HG03378 (cell line): ENCODE measurements at regions not wholly inside any gene's neighbourhood (a gene's known extent, or its start where the extent isn't known, plus 50 kb on each side); places are given as distances from the start of the nearest gene placed in this dataset.
A peak's percentile ranks its signal among the peaks of the same experiment; 100 is the strongest.

Experiments
- ATAC-seq: cut with Tn5 transposase; IDR thresholded peaks from one replicate; pipeline ENCODE4 v1.9.1; 2021; ENCODE audit warnings: mild to moderate bottlenecking, moderate library complexity; ENCODE audit not compliant: unreplicated experiment

DNA sequence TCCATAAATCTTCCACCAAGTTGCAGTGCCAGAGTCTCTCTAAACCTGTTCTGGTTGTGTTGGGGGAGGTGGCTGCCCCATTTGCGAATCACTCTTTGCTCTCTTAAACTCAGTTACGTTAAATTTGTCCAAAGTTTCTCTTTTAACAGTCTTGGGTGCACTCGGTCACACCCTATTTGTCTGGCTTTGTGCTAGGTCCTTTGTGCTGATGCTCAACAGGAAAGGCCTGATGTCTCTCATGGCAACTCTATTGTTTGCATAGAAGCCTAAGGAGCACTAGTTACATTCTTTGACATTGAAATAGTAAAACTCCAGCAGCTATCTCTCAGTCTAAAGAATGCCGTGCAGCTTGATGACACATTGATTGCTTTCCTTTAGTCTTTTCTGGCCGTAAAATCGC lies 105.1 kb downstream of the TRMT11 start:
- no peak for ATAC-seq

DNA sequence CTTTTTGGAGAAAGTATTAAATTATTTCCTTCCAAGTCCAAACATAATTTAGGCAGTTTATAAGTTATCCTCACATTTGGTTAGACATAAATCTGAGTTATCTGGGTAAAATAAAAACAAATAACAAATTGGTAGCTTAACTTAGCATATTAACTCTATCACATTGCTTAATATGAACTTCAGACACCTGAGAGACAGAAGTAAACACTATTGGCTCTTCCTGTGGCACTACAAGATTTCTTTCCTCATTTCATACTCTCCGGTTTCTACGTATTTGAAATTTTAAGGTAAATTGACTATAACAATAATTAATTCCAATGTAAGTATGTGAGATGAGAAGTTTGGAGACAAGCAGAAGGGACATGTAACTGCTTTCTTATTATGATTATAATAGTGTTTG lies 106.8 kb downstream of the TRMT11 start:
- no peak for ATAC-seq

DNA sequence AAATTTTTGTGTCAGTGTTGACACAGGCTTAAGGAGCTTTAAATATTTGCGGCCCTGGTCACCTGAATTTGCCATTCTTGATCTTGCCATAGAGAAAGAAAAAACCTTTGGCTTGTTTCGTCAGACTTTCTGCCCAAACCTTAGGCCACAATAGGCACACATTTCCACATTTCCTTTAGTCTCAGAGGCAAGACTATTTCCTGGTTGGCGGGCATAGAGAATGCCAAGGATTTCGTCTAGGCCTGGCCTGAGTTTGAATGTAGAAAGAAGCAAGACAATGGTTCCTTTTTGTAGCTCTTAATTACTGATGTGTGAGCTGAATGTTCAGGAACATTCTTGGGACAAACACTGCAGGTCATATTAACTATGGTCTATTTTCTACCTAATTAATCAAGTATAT lies 108.1 kb downstream of the TRMT11 start:
- no peak for ATAC-seq

DNA sequence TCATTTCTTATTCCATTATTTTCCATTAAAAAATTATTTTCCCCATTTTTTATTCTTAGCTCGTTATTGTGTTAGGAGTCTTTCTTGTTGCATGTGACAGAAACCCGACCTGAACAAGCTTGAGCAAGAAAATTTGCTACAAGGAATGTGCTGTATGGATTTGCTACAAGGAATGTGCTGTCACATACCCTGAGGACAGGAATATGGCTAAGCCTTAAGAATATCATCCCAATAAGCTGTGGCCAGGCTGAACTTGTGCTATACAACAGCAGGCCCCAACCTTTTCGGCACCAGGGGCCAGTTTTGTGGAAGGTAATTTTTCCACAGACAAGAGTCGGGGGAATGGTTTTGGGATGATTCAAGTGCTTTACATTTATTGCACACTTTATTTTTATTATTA lies 114.0 kb downstream of the TRMT11 start:
- ATAC-seq, result no peak

DNA sequence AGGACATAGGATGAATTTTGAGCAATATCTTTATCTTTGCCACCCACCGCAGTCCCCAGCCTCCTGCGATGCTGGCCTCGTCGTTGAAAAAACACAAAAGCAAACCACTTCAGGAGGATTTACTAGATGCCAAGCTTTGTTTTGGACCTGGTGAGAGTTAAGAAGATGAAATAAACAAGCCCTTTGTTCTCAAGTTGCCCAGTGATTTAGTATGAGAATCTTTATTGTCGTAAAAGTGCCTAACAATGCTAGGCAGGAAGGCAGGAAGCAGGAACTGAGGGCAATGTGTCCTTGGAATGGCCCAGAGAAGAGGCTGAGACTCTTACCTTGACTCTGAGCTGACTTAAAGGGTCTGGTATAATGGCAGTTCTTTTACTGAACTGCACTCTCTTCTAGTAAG lies 116.0 kb downstream of the TRMT11 start:
- ATAC-seq, result no peak

DNA sequence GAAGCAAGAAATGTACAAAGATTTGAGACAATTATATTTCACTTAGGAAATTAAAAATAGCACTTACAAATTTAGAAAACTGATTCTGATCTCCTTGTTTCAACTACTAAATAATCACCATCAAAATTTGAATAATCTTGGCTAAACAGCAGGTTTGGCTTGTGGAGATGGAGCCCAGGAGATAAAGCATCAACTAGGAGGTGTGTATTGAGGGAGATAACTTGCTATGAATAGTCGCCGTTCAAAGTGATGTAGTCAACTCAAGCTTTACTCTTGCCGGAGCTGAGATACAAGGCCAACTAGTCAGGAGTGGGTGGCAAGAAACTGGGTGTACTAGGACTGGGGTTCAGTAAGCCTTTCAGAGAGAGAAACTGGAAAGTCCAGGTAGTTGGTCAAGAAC lies 117.7 kb downstream of the TRMT11 start:
- ATAC-seq, result no peak

DNA sequence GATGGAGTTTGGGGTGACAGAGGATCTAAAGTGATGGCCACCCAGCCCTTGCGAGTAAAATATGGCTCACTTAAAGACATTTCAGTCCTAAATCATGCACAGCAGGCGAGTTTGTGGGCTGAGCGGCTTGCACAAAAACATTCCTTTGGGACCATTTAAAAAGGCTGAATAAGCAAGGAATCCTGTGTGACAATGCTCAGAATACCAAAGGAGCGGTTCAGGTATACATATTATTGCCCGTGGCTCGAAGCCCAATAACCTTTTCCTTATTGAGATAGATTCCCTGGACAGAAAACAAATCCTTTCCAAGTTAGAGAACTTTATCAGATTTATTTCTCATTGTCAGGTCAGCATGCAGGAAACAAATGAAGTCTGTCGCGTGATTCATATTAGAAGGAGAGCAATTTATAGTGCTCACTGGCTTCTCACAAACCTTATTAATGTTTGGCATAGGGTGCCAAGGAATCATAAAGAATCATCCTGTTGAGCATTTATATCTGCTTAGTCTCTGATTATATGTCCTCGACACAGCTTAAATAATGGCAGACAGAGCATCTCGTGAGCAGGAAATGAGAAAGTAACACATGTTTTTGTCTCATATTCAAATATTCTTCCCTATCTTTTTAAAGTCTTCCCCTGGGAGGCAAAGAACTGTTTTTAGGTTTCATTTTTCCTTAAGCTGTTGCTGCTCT lies 121.3 kb downstream of the TRMT11 start:
- ATAC-seq, result no peak

DNA sequence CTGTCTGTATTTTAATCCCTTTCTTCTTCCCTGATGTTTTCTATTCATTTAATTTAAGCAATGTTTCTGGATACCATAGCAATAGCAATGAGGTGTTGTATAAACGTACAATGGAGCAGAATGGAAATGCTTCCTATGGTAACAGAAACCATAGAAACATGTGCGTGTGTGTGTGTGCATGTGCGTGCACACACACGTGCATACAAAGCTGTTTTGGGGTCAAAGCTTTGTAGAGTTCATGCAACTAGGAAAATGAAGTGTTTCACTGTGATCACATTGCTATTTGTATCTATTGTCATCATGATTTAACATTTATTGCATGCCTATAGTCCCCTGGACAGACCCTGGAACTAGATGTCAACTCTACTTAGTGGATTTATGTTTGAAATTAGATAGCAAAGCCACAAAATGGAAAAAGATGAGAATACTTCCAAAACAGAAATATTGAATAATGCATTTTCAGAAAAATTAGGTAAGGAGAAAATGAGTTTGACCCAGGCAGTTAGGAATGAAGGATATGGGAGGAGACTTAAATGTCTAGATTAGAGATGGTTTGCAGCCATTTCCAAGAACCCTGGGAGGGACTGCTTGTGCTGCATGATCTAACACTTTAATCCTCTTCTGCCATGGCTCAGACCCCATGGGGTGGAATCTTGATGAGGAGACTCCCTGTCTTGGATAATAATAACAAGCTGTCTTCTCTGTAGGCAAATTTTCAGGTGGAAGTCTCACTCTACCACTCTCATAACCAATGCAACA lies 124.4 kb downstream of the TRMT11 start:
- no peak for ATAC-seq

DNA sequence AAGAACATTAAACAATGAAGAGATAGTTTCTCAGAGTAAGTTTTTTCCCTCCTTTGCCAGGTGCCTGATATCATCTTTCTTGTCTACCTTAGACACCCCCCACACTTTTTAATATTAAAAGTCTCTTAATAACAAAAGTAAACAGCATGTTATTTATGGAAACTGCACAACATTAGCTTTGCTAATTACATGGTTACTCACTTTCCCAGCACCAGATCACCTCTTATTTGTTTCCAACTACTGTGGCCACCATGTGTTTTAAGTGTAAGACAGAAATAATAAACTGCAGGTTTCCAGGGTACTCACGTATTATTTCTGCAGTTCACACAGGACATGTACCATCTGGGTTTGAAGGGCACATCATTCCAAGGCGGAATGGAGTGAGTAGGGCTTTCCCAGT lies 125.0 kb downstream of the TRMT11 start:
- no peak for ATAC-seq

DNA sequence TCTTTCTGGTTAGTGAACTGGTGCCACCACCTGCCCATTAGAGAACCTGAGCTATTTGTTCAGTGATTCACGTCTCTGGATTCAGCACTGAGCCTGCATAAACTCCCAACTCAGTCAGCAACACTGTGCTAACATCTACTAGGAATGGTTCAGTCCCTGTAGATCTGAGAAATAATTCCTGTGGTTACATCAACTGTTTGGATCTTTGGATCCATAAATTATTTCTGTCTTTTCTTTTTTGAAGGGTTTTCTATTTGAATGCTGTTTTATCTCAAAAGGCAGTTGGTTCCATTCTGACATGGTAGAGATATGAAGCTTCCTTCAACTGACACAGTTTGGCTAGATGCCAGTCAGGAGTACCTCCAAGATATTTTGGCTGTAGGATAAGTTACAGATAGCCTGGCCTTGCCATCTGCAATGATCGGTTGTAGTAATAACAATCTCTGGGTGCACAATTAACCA lies 125.9 kb downstream of the TRMT11 start:
- no peak for ATAC-seq

DNA sequence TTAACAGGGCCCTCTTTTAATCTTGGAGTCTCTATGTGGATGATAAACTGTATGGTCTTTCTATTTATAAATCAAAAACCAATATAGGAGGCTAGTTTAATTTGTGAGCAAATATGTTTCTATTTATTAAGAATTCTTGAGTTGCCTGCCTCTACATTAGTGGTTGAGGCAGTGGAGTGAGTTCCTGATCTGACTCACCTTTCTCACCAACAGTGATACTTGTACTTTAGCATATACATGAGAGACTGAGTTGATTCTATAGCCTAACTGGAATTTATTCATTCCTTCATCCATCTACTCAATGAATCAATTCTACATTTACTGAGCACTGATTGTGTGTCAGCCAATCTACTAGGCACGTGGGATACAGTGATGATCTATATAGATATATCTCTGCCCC lies 126.9 kb downstream of the TRMT11 start:
- peak; percentile 54 for ATAC-seq

DNA sequence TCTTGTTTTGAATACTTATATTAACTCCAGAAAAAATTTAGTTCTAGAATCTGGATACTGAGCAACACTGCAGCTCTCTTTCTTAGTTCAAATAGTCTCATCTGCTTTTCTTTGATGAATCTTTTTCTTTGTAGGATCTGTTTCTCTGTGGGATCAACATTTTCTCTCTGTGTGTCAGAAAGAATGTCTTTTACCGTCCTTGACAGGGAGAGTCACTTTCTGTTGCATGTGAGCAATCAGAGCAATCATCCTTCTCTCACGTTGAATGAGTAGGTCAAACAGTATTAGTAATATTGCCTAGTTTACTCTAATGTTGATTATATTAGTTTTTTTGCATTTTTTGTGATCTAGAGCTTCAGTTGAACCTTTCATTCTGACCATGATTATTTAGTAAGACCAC lies 130.9 kb downstream of the TRMT11 start:
- no peak for ATAC-seq

DNA sequence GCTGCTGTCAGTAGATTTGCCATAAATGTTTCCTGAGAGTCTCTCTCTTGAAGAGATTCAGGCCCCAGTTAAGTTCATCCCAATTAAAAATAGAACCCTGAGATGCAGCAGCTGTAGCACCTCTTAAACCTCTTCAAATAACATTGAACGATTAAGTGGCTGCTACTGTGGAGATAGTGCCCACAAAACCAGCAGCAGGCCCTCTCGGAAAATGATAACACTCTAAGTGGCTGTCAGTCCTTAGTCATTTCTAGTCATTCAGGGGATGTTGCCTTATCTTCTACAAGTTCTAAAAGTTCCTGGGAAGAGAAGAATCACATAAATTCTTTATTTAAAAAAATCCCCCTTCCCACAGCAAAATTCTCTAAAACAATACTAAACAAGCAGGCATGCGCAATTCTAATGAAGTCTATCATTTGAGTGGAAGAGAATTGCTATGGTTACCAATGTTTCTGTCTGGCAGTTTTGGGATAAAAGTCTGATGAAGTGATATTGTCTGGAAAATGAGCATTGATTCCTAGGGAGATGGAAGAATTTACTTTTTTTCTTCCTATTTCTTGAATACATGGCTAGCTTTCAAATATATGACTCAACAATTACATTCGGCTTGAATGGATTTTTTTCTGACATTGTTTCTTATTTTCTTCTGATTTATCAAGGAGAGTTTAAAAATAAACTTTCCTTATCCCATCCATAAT lies 131.9 kb downstream of the TRMT11 start:
- ATAC-seq, result no peak

DNA sequence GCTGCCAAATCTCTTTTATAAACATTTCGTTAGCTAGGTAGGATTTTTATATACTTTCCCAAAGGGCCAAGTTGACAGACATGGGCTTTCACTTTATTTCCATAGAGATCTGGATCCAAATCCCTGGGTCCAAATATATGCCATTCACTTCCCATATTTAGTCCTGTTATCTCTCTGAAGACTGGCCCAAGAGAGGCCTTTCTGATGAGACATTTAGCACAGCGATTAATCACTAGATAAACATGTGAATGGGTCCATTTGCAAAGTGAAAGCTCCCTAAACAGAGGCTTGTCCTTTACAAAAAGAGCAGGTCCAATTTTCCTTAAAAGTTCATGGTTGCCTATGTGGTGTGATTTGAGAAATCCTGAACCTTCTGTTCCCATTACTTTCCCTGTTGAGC lies 132.6 kb downstream of the TRMT11 start:
- no peak for ATAC-seq

DNA sequence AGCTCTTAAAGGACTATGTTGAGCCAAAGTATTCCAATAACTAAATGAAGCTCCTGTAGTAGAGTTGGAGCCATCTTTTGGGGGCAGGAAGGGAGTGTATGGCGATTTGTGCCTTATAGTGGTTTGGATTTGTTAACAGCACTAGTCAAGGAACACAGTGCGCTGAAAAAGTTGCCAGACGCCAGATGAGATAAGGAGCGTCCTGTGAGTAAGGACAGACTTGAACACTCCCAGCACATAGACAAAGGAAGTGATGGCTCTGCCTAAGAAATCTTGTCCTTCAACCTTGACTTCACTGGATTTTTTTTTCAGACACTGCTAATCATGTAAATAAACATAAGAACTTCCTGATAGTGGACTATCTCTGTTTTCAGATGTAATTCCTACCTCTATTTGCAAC lies 136.9 kb downstream of the TRMT11 start:
- no peak for ATAC-seq

DNA sequence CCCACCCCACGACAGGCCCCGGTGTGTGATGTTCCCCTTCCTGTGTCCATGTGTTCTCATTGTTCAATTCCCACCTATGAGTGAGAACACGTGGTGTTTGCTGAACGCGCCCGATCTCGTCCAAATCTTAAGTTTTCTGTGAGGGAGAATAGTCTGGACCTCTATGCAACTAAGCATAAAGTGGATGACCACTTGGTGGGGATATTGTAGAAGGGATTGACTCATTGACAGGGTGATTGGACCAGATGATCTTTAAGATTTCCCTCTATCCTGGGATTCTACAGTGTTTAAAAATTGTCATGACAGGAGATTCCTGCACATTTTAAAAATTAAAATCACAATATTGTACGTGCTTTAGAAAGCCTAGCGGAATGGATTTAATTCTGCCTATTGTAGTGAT lies 141.3 kb downstream of the TRMT11 start:
- ATAC-seq, result no peak

DNA sequence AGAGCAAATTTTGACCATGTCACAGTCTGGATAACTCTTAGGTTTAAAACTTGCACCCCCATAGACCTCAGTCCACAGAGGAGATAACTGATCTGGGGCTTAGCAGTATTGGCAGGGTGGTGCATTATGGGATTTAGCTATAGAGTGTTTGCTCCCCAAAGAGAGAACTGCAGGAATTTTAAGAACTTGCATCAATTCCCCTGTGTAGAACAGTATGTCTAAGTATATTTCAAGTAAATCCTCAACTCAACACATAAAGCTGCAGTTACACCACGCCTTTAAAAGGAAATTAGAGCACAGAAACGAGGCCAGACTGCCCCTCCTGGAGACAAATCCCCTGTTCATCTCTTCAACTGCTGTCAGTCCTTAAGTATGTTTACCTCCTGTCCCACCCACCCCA lies 144.9 kb downstream of the TRMT11 start:
- no peak for ATAC-seq

DNA sequence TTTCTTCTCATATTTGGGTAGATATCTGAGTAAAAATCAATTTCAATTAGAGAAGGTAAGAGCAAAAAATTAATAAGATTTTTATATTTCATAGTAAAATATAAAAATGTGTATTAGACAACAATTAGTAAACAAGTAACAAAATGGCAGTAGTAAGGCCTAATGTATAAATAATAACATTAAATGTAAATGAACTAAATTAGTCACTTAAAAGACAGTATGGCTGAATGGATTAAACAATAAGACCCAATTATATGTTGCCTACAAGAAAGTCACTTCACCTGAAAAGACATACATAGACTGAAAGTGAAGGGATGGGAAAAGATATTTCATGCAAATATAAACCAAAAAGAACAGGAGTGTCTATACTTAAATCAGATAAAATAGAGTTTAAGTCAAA lies 147.6 kb downstream of the TRMT11 start:
- ATAC-seq, result no peak

DNA sequence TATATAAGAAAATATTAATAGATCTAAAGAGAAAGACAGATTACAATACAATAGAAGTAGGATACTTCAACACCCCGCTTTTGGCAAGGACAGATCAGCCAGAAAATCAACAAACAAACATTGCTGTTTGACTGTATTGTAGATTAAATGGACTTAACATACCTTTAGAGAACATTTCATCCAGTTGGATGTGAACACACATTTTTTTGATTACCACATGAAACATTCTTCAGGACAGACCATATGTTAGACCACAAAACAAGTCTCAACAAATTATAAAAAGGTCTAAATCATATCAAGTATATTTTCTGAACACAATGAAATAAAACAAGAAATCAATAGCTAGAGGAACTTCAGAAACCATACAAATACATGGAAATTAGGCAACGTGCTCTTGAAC lies 148.2 kb downstream of the TRMT11 start:
- no peak for ATAC-seq

DNA sequence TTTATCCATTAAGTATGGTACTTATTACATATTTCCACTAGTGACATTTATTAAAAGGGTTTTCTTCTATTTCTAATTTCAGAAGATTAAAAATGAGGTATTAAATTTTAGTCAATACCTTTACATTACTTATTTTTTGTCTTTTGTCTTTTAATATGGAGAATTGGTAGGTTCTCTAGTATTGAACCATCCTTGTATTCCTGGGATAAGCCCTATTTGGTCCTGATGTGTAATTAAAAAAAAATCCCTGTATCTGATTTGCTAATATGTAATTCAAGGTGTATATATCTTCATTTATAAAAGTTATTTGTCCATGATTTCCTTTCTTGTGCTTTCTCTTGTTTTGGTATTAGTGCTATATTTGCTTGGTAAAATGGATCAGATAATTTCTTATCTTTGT lies 153.7 kb downstream of the TRMT11 start:
- no peak for ATAC-seq

DNA sequence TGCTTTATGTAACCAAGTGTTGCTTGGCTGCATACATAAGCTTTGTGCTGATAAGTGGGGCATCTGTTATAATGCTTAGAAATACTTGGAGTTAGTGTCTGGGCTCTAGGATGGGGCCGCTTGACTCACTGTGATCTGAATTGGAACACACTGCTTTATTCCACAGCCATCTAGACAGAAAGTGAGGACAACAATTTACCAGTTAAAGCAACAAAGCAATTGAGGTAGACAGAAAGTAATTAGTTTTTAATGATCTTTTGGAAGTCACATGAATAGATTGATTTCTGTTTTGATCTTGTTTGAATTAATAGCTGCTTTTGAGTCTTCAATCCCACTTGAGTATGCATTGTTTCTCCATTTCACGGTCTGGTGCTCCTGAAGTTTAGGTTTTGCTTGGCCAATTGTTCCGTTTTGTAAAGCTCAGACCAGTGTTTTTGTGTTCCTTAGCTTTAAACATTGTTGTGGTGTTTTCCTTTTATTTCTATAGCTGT lies 157.5 kb downstream of the TRMT11 start:
- ATAC-seq, result no peak

DNA sequence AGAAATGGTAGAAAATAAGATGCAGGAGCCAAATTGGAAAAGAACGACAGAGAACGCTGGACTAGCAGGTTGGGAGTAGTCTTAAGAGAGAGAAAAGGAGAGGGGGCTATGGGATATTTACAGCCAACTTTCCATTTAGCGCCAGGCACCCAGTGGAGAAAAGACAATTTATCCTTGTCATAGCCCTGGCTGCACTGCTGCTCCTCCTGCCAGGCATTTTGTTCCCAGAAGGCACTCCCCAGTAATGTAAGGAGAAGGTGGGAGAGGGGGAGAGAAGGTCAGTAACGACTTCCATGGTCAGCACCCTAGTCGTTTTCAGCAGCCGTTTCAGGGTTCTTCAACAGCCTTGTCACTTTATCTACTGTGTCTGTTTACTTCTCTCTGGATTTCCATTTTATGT lies 159.0 kb downstream of the TRMT11 start:
- no peak for ATAC-seq
